SU-DHL-6 (cell line): ENCODE measurements at regions not wholly inside any gene's neighbourhood (a gene's known extent, or its start where the extent isn't known, plus 50 kb on each side); places are given as distances from the start of the nearest gene placed in this dataset.

Source experiments
- CTCF ChIP-seq: fragments of 200-600 bp; sonication (generic); IDR thresholded peaks from one replicate; pipeline ENCODE4 v1.5.1; 2017; ENCODE audit warnings: antibody characterized with exemption, mild to moderate bottlenecking, low read length, moderate library complexity; ENCODE audit not compliant: insufficient read depth, poor library complexity, severe bottlenecking
- EZH2phosphoT487 ChIP-seq: fragments of 200-600 bp; sonication (generic), shearing (Covaris generic); conservative IDR thresholded peaks from 2 replicates; pipeline ENCODE4 v1.6.1; 2018; ENCODE audit warnings: mild to moderate bottlenecking, antibody characterized with exemption, low read length, moderate library complexity, mixed read lengths

GRCh38 chr18:52000435-52000834 lies 339.6 kb upstream of the DCC start:
- TF ChIP-seq CTCF: no peak
- TF ChIP-seq EZH2phosphoT487: no peak
